Hippocampal formation (tissue), 2 donors: ENCODE measurements at regions not wholly inside any gene's neighbourhood (a gene's known extent, or its start where the extent isn't known, plus 50 kb on each side); places are given as distances from the start of the nearest gene placed in this dataset.

ENCODE experiments used
- DNase-seq, 2 donors: peaks; one replicate each; lab custom pipeline; 2025; lab: John Stamatoyannopoulos, UW

DNA sequence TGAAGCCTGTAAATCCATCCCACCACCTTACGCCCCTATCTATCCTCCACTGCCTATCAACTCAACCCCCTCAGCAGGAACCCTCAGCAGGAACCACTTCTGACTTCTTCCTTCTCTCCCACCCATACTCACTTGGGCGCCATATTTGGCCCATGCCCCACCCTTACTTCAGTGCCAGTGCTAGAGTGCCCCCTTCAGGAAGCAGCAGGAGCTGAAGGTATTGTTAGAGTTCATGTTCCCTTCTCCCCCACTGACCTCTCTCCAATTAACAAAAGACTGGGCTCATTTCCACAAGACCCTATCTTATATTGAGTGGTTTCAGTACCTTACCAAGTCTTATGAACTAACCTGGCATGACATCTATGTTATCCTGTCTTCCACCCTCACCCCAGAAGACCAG, 363.1 kb upstream of the SLIT2 start:
- no peak for DNase-seq

- DNase-seq, result no peak
Observed at GRCh38 chr4:19883841-19884240, 367.9 kb upstream of the SLIT2 start.

DNA sequence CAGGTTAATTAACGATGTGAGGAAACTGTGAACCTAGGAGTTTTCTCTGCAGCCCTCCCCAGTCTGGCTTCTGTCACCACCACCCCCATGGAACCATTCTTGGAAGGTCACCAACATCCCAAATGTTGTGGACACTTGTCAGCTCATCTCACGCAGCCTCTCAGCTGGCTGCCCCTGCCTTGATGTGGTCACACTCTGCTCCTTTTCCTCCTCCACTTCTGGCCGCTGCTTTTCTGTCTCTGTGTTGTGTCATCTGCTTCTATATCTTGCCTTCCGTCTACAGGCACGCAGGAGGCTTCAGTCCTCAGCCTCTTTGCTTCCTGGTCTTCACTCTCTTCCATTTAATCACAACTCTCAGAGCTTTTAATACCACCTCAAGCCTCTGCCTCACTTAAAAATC, 371.5 kb upstream of the SLIT2 start:
- DNase-seq, result no peak

DNA sequence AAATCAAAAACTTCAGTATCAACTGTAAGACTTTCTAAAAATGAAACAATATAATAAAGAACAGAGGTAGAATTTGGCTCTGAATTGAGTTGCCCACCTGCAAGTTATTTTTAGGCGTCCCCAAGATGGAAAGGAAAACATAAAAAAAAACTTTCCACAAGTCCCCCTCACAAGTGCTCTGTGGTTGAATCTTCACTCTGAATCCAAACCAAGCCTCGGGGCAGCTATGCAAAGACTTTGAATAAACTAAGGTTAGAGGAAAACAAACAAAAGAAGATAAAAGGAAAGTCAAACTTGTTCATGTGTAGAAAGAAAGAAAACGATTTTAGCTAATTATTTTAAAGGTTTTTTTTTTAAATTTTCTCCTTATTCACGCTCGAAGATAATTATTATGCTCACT, 372.4 kb upstream of the SLIT2 start:
- no peak for DNase-seq

DNA sequence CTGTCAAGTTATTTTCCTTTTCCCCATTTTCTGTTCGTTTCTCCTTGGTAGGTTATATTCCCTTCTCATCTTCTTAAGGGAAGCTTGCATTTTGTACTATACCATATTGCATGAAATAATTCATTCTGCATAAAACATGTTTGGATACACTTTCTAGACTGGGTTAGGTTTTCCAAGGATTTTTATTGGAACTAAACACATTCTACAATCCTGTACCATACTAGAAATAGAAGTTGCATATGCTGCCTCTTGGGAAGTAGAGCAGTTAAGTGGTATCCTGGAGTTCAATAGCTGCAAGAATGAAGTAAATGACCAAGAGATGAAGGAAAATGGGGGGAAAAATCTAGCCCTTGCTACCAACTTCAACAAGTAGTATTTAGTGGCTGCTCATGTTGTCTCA, 393.7 kb upstream of the SLIT2 start:
- DNase-seq, result no peak

DNA sequence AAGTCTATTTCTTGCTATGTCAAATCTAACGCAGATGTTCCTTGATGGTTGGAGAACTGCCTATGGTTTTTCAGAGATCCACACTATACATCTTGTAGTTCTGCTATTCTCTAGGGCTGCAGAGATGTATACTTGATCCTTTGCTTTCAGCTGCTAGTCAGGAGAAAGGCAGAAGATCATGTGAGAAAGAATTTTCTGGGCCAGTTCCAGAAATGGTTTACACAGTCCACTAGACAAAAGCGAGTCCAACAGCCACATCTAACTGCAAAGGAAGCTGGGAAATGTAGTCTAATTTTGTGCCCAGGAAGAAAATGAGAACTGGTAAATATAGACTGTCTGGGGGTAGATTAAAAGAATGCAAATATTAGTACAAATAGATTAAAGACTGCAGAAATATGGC, 394.3 kb upstream of the SLIT2 start:
- no peak for DNase-seq

- DNase-seq, result no peak
Observed at GRCh38 chr4:19850909-19851308, 400.8 kb upstream of the SLIT2 start.

- DNase-seq, result no peak
Observed at GRCh38 chr4:19844446-19844845, 407.3 kb upstream of the SLIT2 start.

GRCh38 chr4:19842471-19842870, 409.2 kb upstream of the SLIT2 start:
- no peak for DNase-seq

GRCh38 chr4:19838858-19839257, 412.8 kb upstream of the SLIT2 start:
- DNase-seq, result no peak

DNA sequence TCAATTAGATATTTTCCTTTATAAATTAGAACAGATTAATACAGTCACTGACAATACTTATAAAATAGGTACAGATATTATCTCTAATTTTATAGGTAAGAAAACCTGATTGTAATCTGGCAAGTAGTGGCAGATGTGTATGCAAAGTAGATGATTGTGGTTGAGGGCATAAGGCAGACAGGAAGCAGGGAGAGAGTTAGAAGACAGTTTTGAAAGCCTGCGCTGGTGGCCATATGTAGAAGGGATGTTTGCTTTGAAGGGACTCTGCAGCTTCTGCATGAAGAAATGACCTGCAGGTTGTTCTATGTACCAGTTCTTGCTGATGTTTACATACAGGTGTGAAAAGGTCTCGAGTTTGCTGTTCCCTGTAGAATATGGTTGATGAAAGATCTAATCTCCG, 416.3 kb upstream of the SLIT2 start:
- no peak for DNase-seq

- DNase-seq, result no peak
Observed at GRCh38 chr4:19832411-19832810, 419.3 kb upstream of the SLIT2 start.

DNA sequence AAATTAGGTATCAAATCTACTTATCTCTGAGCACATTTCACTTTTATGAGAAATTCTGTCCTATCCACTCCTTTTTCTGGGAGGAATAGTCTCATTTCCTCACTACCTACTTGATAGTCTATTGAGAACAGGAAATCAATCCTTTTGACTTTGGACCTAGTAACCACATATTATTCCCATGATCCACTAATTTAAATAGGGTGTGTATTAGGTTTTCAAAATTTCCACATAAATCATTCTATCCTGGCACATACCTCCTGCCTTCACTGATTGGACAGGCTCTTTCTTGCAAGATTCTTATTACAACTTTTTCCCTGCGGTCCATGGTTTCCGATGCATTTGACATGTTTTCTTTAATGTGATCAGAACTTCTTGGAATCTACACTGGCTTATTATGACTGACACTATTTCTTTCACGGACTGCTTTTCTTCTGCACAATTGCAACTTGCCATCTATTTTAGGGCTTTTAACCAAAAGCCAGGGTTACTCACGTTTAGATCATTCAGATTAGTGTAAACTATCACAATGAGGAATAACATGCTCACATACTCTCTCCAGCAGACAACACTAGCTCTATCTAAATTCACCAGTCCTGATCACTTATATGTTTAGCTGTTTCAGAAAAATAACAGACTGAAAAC, 419.9 kb upstream of the SLIT2 start:
- DNase-seq, result no peak

DNA sequence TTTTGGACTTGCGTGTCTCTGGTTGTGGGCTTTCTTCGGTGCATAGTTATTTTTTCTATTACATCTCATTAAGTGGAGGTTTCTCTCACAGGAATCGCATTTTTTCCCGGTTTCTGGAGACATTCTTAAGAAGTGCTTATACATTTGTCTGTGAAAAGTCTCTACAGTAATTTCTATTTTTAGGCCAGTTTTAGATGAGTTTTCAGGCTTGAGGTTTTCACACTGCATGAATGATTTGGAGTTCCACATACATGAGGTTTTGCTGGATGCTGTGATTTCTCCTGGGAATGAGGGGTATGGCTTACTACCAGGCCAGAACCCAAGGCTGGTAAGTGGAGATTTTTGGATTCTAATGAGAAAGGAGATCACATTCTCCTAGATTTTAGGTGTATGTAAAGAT, 422.6 kb upstream of the SLIT2 start:
- no peak for DNase-seq

GRCh38 chr4:19823781-19824180, 427.9 kb upstream of the SLIT2 start:
- DNase-seq, result no peak

GRCh38 chr4:19819737-19820136, 432.0 kb upstream of the SLIT2 start:
- DNase-seq, result no peak

GRCh38 chr4:19809989-19810388, 441.7 kb upstream of the SLIT2 start:
- no peak for DNase-seq

DNA sequence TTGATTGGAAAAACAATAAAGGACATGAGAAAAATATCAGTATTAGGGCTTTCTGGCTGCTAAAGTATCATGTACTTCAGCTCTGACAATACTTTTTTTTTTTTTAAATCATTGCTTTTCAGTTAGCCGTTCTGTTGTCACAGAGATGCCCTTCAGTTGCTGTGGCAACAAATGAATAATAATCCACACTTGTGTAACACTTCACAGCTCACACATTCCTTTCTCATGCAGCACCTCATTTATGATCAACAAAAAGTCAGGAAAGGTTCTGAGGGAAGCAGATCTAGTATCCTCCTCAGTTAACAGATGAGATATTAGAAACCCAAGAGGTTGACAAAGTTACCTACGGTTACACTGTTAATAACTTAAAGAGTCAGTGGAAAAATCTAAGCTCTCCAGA, 444.2 kb upstream of the SLIT2 start:
- DNase-seq, result no peak

DNA sequence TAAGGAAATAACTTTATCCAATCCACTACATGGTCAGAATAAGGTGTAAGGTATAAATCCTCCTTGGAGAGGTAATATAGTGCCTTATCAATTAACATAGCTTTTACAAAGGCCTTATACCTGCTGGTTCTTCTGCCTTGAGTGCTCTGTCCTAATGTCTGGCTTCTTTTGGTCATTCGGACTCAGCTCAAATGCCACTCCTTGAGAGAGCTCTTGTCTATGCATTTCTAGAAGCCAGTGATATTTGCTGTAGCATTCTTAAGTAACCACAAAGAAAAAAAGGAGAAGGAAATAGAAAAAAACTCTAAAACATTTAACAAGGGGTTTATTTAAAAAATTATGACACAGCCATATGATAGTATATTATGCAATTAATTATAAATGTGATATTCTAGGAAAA, 444.8 kb upstream of the SLIT2 start:
- DNase-seq, result no peak

DNA sequence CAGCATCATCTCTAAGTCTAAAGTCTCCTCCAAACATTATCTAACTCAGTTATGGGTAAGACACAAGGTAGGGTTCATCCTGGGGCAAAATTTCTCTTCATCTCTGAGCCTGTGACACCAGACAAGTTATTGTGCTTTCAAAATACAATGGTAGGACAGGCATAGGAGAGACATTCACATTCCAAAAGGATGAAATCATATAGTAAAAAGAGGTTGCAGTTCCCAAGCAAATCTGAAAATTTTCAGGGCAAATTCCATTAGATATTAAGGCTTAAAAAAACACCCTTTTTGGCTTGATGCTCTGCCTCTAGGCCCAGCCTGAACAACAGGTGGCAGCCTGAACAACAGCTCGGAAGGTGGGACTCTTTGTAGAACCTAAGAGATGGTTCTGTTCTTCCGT, 448.3 kb upstream of the SLIT2 start:
- DNase-seq, result no peak

DNA sequence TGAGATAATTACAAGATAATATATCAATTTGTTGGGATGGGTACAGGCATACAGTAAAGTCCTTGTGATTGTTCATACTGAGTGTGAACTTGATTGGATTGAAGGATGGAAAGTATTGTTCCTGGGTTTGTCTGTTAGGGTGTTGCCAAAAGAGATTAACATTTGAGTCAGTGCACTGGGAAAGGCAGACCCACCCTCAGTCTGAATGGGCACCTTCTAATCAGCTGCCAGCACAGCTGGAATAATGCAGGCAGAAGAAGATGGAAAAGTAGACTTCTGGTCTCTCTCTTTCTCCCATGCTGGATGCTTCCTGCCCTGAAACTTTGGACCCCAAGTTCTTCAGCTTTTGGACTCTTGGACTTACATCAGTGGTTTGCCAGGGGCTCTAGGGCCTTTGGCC, 457.9 kb upstream of the SLIT2 start:
- DNase-seq, result no peak

GRCh38 chr4:19791422-19792123, 460.1 kb upstream of the SLIT2 start:
- no peak for DNase-seq

GRCh38 chr4:19786616-19787015, 465.1 kb upstream of the SLIT2 start:
- DNase-seq, result no peak

GRCh38 chr4:19783667-19784223, 468.0 kb upstream of the SLIT2 start:
- DNase-seq, result no peak
